NOMO-1 (cell line): ENCODE measurements at regions not wholly inside any gene's neighbourhood (a gene's known extent, or its start where the extent isn't known, plus 50 kb on each side); places are given as distances from the start of the nearest gene placed in this dataset.
"Not testable (repeated sequence)": the region's sequence is repeated elsewhere in the genome, so short reads cannot be mapped to it uniquely, and the experiment has no call there.

ENCODE experiments used
- DNase-seq, 2 experiments: peaks; one replicate each; lab custom pipeline; 2025; ENCODE audit not compliant: unreplicated experiment in 2 of 2; lab: John Stamatoyannopoulos, UW

DNA sequence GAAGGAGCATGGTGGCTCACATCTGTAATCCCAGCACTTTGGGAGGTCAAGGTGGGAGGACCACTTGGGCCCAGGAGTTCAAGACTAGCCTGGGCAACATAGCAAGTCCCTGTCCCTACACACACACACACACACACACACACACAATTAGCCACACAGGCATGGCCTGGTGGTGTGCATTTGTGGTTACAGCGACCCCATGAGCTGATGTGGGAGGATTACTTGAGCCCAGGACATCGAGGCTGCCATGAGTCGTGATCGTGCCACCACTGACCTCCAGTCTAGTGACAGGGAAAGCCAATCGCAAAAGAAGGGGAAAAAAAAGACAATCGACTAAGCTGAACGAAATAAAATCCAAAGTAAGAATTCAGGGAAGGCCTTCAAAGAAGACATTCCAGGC is 67.9 kb downstream of the TBX3 start:
- no peak for DNase-seq

DNA sequence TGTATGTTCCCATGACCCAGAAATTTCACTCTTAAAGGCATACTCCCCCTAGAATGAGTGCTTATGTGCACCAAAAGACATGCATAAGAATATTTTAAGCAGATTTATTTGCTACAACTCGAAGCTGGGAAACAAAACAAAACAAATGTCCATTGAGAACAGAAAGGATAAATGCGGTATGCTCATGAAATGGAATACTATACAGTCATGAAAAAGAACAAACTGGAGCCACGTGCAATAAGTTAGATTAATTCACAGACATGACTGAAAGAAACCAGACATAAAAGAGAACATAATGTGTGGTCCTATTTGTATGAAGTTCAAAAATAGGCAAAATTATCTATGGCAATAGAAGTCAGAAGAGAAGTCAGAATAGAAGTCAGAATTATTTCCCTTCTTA is 69.9 kb downstream of the TBX3 start:
- no peak for DNase-seq

DNA sequence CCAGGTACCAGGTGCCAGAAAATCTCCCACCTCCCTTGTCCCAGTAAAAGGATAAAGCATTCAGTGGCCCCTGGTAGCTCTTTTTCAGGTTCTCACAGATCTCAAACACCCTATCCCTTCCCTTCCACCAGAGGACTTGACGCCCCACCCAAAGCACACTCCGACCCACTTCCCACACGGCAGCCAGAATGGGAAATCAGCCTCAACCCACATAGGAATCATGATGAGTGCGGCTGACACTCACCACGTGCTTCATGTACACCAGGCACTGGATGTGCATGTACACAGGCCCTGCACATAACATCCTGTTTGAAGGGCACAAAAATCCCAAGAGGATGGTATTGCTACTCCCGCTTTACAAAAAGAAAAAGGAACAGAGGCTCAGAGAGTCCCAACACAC is 71.9 kb downstream of the TBX3 start:
- no peak for DNase-seq

DNA sequence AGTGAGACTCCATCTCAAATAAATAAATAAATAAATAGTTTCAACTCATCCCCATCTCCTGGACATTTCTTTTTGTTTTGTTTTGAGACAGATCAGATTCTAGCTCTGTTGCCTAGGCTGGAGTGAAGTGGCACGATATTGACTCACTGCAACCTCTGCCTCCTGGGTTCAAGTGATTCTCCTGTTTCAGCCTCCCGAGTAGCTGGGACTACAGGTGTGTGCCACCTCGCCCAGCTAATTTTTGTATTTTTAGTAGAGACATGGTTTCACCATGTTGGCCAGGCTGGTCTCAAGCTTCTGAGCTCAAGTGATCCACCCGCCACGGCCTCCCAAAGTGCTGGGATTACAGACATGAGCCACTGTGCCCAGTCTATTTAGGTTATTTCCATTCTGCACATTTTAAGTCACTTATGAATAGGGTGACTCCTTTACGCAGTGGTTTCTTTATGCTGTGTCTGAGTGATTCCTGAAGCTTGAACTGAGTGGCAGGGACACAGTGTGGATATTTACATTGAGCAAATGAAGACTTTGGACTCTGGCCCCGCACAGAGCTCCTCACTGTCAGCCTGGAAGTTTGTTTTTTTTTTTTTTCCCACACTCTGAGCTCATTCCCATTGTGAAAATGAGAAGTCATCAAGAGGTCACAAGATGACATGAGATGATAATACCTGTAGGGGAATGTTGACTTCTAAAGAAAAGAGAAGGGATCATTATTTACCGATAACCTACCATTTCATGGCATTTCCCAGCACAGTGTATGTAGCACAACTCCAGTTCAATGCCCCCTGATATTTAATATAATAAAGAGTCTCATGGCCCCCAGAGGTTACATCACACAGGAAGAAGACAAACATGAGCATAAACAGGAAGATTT is 72.6 kb downstream of the TBX3 start:
- DNase-seq: no peak

DNA sequence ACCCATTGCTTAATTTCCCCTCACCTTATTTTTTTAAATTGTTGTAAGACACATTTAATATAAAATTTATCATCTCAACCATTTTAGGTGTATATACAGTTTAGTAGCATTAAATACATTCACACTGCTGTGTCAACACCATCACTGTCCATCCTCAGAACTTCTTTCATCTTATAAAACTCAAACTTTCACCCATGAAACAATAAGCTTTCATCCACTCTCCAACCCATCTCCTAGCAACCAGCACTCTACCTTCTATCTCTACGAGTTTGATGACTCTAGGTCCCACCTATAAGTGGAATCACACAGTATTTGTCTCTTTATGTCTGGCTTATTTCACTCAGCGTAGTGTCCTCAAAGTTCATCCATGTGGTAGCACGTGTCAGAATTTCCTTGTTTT is 75.5 kb downstream of the TBX3 start:
- no peak for DNase-seq

GRCh38 chr12:114605918-114606317 is 78.1 kb downstream of the TBX3 start:
- no peak for DNase-seq

DNA sequence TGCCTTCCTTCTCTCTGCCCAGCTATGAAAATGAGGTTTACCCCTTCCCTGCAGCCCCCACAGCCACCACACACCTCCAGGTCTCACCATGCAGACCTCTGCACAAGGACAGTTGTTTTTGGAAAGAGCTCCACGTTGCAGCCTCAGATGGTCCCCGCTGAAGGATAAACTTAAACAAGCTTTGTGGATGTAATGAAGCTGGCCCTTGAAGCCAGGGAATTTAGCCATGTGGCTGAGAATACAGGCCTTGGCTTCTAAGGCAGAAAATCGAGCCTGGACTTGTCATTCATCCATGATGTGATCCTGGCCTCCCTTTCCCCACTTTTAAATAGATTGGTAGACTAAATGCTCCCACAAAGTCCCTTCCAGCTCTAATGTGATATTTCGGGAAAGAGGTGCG is 79.4 kb downstream of the TBX3 start:
- no peak for DNase-seq

GRCh38 chr12:114600584-114600983 is 83.4 kb downstream of the TBX3 start:
- not testable (repeated sequence) for DNase-seq

DNA sequence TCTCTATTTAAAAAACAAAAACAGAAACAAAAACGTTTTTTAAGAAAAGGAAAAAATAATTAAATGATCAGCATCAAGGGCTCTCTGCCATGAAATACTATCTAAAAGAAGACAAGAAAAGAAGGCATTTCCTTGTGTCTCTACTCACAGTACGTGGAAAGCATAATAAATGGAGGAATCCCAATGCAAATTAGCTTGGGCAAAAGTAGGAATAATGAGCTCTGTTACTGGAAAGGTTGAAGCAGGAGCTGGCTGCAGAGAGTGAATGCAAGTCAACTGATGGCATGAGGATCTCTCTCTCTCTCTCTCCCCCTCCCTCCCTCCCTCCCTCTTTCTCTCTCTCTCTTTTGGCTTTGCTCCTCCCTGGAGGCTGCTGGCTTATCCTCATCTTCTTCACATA is 85.9 kb downstream of the TBX3 start:
- no peak for DNase-seq

GRCh38 chr12:114592946-114593345 is 91.0 kb downstream of the TBX3 start:
- no peak for DNase-seq

DNA sequence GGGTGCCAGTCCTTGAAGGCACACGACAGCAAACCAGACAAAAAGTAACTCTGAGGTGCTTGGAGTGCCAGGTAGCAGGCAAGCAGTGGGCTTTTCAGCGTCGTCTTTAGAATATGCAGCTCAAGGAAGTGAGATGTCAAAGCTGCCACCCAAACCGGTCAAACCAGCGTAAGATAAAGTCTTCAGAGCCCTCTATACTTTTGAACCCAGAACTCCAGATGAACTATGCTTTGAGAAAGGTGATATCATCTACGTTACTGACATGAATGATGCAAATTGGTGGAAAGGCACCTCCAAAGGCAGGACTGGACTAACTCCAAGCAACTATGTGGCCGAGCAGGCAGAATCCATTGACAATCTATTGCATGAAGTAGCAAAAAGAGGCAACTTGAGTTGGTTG is 95.9 kb downstream of the TBX3 start:
- DNase-seq: no peak

DNA sequence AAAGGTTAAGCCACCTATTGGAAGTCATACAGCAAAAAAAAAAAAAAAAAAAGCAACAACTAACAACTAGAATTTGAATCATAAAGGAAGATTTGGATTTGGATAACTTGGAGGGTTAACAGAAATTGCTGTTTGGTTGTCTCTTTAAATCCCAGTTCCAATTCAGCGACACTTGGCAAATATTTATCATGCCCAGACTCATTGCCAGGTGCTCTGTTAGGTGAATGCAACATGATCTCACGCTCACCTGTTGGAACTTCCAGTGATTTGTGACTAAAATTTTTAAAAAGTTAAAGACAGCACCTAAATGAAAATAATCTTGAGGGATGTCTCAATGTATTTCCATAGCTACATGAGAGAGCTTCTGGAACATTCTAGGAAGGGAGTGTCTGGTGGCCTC is 103.7 kb downstream of the TBX3 start:
- no peak for DNase-seq

DNA sequence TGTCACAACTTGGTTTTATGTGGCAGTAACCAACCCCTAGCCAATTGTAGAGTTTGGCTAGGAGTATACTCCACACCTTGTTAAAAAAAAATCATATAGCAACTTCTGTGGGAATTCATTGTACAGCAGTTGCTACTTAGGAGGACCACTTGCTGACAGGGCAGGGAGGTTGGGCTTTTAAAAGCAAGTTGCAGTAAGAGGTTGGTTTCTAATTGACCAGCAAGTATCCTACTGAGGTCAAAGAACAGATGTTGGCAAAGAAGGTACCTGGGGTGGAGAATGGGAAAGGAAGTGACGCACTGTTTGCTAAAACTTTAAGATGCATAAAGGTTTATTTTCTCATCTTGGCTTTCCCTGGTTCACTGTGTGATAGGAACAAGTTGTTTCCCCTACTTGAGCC is 104.6 kb downstream of the TBX3 start:
- no peak for DNase-seq

- no peak for DNase-seq
Measured at GRCh38 chr12:114562654-114563053, 121.3 kb downstream of the TBX3 start.

DNA sequence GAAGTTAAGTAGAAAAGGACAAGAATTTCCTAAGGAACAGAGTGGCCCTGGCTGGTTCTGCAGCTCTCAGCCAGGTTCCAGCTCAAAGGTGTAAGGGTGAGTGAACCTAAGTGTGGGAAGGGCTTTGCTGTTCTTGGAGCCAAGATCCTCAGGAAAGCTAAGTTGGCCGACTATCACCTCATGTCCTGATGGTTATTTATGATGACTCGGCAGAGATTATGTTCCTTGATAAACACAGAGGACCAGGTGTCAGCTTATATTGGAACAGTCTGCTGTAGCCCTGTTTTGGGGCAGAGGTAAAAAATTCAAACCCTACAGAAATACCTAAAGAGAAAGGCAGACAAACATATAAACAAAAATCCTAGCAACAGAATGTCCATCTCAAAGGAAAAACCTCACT is 128.5 kb downstream of the TBX3 start:
- DNase-seq: no peak

DNA sequence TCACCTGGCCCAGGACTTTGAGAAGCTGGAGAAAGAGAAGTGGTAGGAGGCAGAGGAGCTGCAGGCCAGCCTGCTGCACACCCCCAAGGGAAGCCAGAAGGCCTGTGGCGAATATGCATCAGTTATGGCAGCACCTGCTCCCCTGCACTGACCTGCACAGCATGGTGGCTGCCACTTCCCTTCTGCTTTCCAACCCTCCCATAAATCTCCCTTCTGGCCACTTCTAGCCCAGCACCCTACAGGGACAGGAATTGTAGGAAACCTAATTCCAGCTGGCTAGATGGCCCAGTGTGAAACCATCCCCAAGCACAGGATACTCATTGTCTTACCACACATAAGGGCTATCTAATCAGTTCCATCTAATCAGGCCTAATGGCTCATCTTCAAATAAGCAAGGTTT is 136.3 kb downstream of the TBX3 start:
- no peak for DNase-seq

GRCh38 chr12:114530417-114530816 is 124.5 kb upstream of the TBX5 start:
- no peak for DNase-seq

DNA sequence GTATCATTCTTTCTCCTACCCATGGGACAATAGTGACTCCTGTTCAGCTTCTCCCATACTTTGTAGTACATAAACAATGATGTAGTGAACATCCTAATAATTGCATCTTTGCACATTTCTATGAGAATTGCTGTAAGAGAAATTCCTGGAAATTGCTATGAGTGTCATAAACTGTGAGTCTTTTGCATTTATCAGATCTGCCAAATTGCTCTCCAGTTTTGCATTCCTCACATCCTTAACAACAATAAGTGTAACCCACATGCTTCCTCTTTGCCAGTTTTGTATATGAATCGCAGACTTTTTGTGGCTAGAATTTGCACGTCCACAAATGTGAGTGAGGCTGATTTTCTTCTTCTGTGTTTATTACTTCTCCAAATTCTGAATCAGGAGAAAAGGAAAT is 124.0 kb upstream of the TBX5 start:
- DNase-seq: no peak

- no peak for DNase-seq
Measured at GRCh38 chr12:114528766-114529165, 122.8 kb upstream of the TBX5 start.

DNA sequence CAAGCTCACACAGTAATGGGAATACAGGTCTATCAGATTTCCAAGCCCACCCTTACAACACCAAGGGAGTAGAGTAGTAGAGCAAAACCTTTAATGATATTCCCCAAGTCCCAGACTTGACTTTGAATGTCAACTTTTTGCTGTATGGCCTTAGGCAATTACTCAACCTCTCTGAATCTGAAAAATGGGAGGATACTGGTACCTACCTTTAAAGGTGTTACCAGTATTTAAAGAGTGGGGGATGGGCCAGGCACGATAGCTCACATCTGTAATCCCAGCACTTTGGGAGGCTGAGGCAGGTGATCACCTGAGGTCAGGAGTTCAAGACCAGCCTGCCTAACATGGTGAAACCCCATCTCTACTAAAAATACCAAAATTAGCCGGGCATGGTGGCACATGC is 115.2 kb upstream of the TBX5 start:
- not testable (repeated sequence) for DNase-seq

DNA sequence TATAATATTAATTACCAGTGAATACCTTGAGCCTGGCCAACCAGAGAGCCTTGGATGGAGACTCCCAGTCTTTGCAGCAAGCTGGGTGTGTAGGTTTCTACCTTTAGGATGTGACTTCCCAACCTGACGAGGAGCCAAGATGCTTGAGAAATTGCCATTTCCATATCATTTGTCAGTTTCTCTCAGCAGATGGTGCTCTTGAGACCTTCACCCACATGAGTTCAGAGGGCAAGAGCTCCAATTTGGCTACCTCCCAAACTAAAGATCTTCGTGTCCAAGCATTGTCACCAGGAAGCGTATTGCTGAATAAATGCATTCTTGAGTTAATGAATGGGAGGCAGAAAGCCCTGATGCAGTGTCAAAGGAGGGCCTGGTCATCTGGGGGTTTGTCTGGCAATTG is 106.4 kb upstream of the TBX5 start:
- DNase-seq: no peak

GRCh38 chr12:114508529-114509129 is 102.7 kb upstream of the TBX5 start:
- peak in 1 of 2 experiments; percentile 26 for DNase-seq
